ACC112 (cell line): ENCODE measurements at regions not wholly inside any gene's neighbourhood (a gene's known extent, or its start where the extent isn't known, plus 50 kb on each side); places are given as distances from the start of the nearest gene placed in this dataset.

Experiments used
- H2AFZ ChIP-seq: fragments of 200-600 bp; sonication (generic); one replicate; pipeline ENCODE4 v1.6.0; 2017; ENCODE audit warnings: antibody characterized with exemption, low read length; ENCODE audit not compliant: unreplicated experiment
- H3K27ac ChIP-seq: fragments of 200-600 bp; sonication (generic); 2 replicates; pipeline ENCODE4 v1.5.1; 2014; ENCODE audit warnings: low read depth, mild to moderate bottlenecking, antibody characterized with exemption, low read length, moderate library complexity
- H3K27me3 ChIP-seq: fragments of 200-600 bp; sonication (generic); 2 replicates; pipeline ENCODE4 v1.6.1; 2014; ENCODE audit warnings: mild to moderate bottlenecking, antibody characterized with exemption, low read length, moderate library complexity, mixed read lengths; ENCODE audit not compliant: insufficient read depth
- H3K36me3 ChIP-seq: fragments of 200-600 bp; sonication (generic); 2 replicates; pipeline ENCODE4 v1.6.1; 2016; ENCODE audit warnings: mild to moderate bottlenecking, antibody characterized with exemption, low read length, moderate library complexity, mixed read lengths; ENCODE audit not compliant: insufficient read depth
- H3K4me1 ChIP-seq: fragments of 200-600 bp; sonication (generic); one replicate; pipeline ENCODE4 v1.6.1; 2016; ENCODE audit warnings: low read length, mixed read lengths; ENCODE audit not compliant: insufficient read depth, unreplicated experiment, control insufficient read depth
- H3K4me3 ChIP-seq: fragments of 200-600 bp; sonication (generic); 2 replicates; pipeline ENCODE4 v1.5.1; 2014; ENCODE audit warnings: mild to moderate bottlenecking, low read depth, low read length
- H3K79me2 ChIP-seq: fragments of 200-600 bp; sonication (generic); one replicate; pipeline ENCODE4 v1.6.0; 2016; ENCODE audit warnings: low read length; ENCODE audit not compliant: control insufficient read depth, unreplicated experiment, insufficient read depth

- Histone ChIP-seq H3K4me3 (no peak overlapping the region), H3K79me2 (no peaks in the 10 kb centered on the region), H2AFZ (no peak overlapping the region)
These were observed 125.9 kb downstream of the SST start for GRCh38 chr3:187544326-187544725.

GRCh38 chr3:187540847-187541246 lies 129.3 kb downstream of the SST start:
- no peak overlapping the region for H3K27ac ChIP-seq
- 0 out of 2 replicates have a peak, but pooled peaks cover 5% of the 10 kb centered on the region for H3K27me3 ChIP-seq
- H3K36me3 ChIP-seq, result no peaks in the 10 kb centered on the region
- H3K79me2 ChIP-seq, result no peaks in the 10 kb centered on the region
- no peaks in the 10 kb centered on the region for H3K4me1 ChIP-seq
- no peak overlapping the region for H3K4me3 ChIP-seq
- no peak overlapping the region for H2AFZ ChIP-seq

More at GRCh38 chr3:187544326-187544725, 125.9 kb downstream of the SST start:
- Histone ChIP-seq H3K27me3 (peaks cover 30% of the 10 kb centered on the region), H3K27ac (no peak overlapping the region), H3K36me3 (no peaks in the 10 kb centered on the region), H3K4me1 (no peaks in the 10 kb centered on the region)

- H3K27ac ChIP-seq, result no peak overlapping the region
- H3K79me2 ChIP-seq, result no peaks in the 10 kb centered on the region
- H3K4me3 ChIP-seq, result no peak overlapping the region
- H3K4me1 ChIP-seq, result no peaks in the 10 kb centered on the region
- H3K36me3 ChIP-seq, result no peaks in the 10 kb centered on the region
- peaks cover 21% of the 10 kb centered on the region; the same call in 1 of the 2 replicates for H3K27me3 ChIP-seq
- H2AFZ ChIP-seq, result no peak overlapping the region
These were observed 134.0 kb downstream of the SST start for GRCh38 chr3:187536185-187536584.

GRCh38 chr3:187533797-187534196 lies 136.4 kb downstream of the SST start:
- Histone ChIP-seq H3K27ac (no peak overlapping the region), H3K36me3 (no peaks in the 10 kb centered on the region), H3K27me3 (peaks cover 37% of the 10 kb centered on the region; the same call in 1 of the 2 replicates), H3K4me1 (no peaks in the 10 kb centered on the region), H2AFZ (no peak overlapping the region), H3K4me3 (no peak overlapping the region), H3K79me2 (no peaks in the 10 kb centered on the region)

- no peaks in the 10 kb centered on the region for H3K36me3 ChIP-seq
- no peak overlapping the region for H3K4me3 ChIP-seq
- peaks cover 44% of the 10 kb centered on the region; the same call in 1 of the 2 replicates for H3K27me3 ChIP-seq
- no peak overlapping the region for H2AFZ ChIP-seq
- H3K27ac ChIP-seq, result no peak overlapping the region
- no peaks in the 10 kb centered on the region for H3K4me1 ChIP-seq
- no peaks in the 10 kb centered on the region for H3K79me2 ChIP-seq
These were observed 138.4 kb downstream of the SST start for GRCh38 chr3:187531831-187532230.

- Histone ChIP-seq H3K27me3 (peaks cover 12% of the 10 kb centered on the region), H3K36me3 (no peaks in the 10 kb centered on the region), H2AFZ (no peak overlapping the region), H3K4me1 (no peaks in the 10 kb centered on the region), H3K4me3 (no peak overlapping the region), H3K27ac (no peak overlapping the region), H3K79me2 (no peaks in the 10 kb centered on the region)
These were observed 147.3 kb downstream of the SST start for GRCh38 chr3:187522890-187523289.

GRCh38 chr3:187522293-187522692 lies 147.9 kb downstream of the SST start:
- Histone ChIP-seq H3K27me3 (peaks cover 11% of the 10 kb centered on the region), H3K79me2 (no peaks in the 10 kb centered on the region), H3K4me3 (no peak overlapping the region), H3K4me1 (no peaks in the 10 kb centered on the region), H3K27ac (no peak overlapping the region), H3K36me3 (no peaks in the 10 kb centered on the region), H2AFZ (no peak overlapping the region)

- no peak overlapping the region for H3K4me3 ChIP-seq
- H3K27me3 ChIP-seq, result peaks cover 12% of the 10 kb centered on the region
- H3K4me1 ChIP-seq, result no peaks in the 10 kb centered on the region
- H3K79me2 ChIP-seq, result no peaks in the 10 kb centered on the region
- no peaks in the 10 kb centered on the region for H3K36me3 ChIP-seq
- H3K27ac ChIP-seq, result no peak overlapping the region
- H2AFZ ChIP-seq, result no peak overlapping the region
These were observed 148.6 kb downstream of the SST start for GRCh38 chr3:187521546-187521945.

- H3K4me3 ChIP-seq, result no peak overlapping the region
- H3K36me3 ChIP-seq, result no peaks in the 10 kb centered on the region
- H3K27me3 ChIP-seq, result peaks cover 12% of the 10 kb centered on the region
- no peak overlapping the region for H3K27ac ChIP-seq
- no peaks in the 10 kb centered on the region for H3K79me2 ChIP-seq
- H2AFZ ChIP-seq, result no peak overlapping the region
- H3K4me1 ChIP-seq, result no peaks in the 10 kb centered on the region
These were observed 149.9 kb downstream of the SST start for GRCh38 chr3:187520027-187520945.

GRCh38 chr3:187519428-187519890 lies 150.7 kb downstream of the SST start:
- no peak overlapping the region for H2AFZ ChIP-seq
- no peak overlapping the region for H3K4me3 ChIP-seq
- no peaks in the 10 kb centered on the region for H3K36me3 ChIP-seq
- H3K27me3 ChIP-seq, result peaks cover 12% of the 10 kb centered on the region
- H3K4me1 ChIP-seq, result no peaks in the 10 kb centered on the region
- no peak overlapping the region for H3K27ac ChIP-seq
- no peaks in the 10 kb centered on the region for H3K79me2 ChIP-seq

- H3K27ac ChIP-seq, result no peak overlapping the region
- H3K4me3 ChIP-seq, result no peak overlapping the region
- H3K79me2 ChIP-seq, result no peaks in the 10 kb centered on the region
- H3K36me3 ChIP-seq, result no peaks in the 10 kb centered on the region
- H3K4me1 ChIP-seq, result no peaks in the 10 kb centered on the region
- no peak overlapping the region for H2AFZ ChIP-seq
- H3K27me3 ChIP-seq, result peaks cover 12% of the 10 kb centered on the region
These were observed 150.4 kb downstream of the RTP4 start for GRCh38 chr3:187518616-187519015.
